Heart left ventricle (tissue), 13 donors: ENCODE measurements at regions not wholly inside any gene's neighbourhood (a gene's known extent, or its start where the extent isn't known, plus 50 kb on each side); places are given as distances from the start of the nearest gene placed in this dataset.

ENCODE experiments used
- POLR2A ChIP-seq, 2 donors: fragments of 450-650 bp; IDR thresholded peaks; one replicate each; pipeline ENCODE4 v1.6.1; 2017; ENCODE audit warnings: antibody characterized with exemption in 2 of 2, mild to moderate bottlenecking in 2 of 2, moderate library complexity in 2 of 2
- TF ChIP-seq, protein P1 (sequence below), 12 donors: fragments of 200-600 bp; sonication (generic) in 4 of 12; IDR thresholded peaks; one replicate each; pipeline versions ENCODE4 v1.5.0 to v1.8.0; 2018 to 2022; ENCODE audit warnings: antibody characterized with exemption in 12 of 12, mild to moderate bottlenecking in 5 of 12
- donor health status: ischemic (EF 13 %, LVEDD 7.1; RV severe dilation, severe dysfunction).
- donor health status: DM: no; HTN: yes; CAD: no.
- donor health status: DM: no; HTN: no; CAD: no.
- donor health status: ischemic (EF 25% LVEDD 6.9; RV normal size, moderate dysfunction).
- donor health status: ischemic (EF 25% LVEDD 5.7; RV mildly dilated, moderate dysfunction).
- donor health status: ischemic (EF 35%, LVEDD 5.7; RV mildly dilated, moderate dysfunction).
- donor health status: nonischemic (EF 11% LVEDD 7.7; RV severe dilation, severe dysfunction).
- donor health status: DM: yes; HTN: yes; CAD: no.
- donor health status: PGD.
- donor health status: ischemic (EF 29% LVEDD 5.4; RV normal size, mild dysfunction).
- donor health status: nonischemic (EF 23%, LVEDD 6.1; RV moderate dilation, normal function).

DNA sequence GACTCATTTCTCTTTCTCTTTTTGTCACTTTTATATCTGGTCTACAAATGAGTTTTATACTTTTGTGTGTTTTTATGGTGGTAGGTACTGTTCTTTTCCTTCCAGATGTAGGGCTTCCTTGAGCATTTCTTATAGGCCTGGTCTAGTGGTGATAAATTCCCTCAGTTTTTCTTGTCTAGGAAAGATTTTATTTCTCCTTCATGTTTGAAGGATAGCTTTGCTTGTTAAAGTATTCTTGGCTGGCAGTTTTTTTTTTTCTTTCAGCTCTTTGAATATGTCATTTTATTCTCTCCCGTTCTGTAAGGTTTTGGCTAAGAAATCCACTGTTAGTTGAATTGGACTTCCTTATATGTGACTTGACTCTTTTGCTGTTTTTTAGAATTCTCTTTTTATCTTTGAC is 292.7 kb downstream of the RPS24 start:
- TF ChIP-seq POLR2A (IDR thresholded peaks at IDR 0.05), result no peak
- TF ChIP-seq, protein P1, sequence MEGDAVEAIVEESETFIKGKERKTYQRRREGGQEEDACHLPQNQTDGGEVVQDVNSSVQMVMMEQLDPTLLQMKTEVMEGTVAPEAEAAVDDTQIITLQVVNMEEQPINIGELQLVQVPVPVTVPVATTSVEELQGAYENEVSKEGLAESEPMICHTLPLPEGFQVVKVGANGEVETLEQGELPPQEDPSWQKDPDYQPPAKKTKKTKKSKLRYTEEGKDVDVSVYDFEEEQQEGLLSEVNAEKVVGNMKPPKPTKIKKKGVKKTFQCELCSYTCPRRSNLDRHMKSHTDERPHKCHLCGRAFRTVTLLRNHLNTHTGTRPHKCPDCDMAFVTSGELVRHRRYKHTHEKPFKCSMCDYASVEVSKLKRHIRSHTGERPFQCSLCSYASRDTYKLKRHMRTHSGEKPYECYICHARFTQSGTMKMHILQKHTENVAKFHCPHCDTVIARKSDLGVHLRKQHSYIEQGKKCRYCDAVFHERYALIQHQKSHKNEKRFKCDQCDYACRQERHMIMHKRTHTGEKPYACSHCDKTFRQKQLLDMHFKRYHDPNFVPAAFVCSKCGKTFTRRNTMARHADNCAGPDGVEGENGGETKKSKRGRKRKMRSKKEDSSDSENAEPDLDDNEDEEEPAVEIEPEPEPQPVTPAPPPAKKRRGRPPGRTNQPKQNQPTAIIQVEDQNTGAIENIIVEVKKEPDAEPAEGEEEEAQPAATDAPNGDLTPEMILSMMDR (IDR thresholded peaks at IDR 0.05), result no peak
